SU-DHL-6 (cell line): ENCODE measurements at regions not wholly inside any gene's neighbourhood (a gene's known extent, or its start where the extent isn't known, plus 50 kb on each side); places are given as distances from the start of the nearest gene placed in this dataset.

Experiments used
- H2AFZ ChIP-seq: fragments of 200-600 bp; sonication (generic); 2 replicates; pipeline ENCODE4 v1.6.1; 2014; ENCODE audit warnings: low read depth, mild to moderate bottlenecking, moderate library complexity, mixed read lengths, antibody characterized with exemption, low read length; ENCODE audit not compliant: severe bottlenecking
- H3F3A ChIP-seq: fragments of 200-600 bp; shearing (Covaris generic); 2 replicates; pipeline ENCODE4 v1.6.0; 2016; ENCODE audit warnings: antibody characterized with exemption, mild to moderate bottlenecking; ENCODE audit not compliant: insufficient read depth
- H3K27ac ChIP-seq: fragments of 200-600 bp; sonication (generic); 2 replicates; pipeline ENCODE4 v1.5.1; 2016; ENCODE audit warnings: low read depth, mild to moderate bottlenecking, low read length, moderate library complexity, mixed read lengths
- H3K27me3 ChIP-seq: fragments of 200-600 bp; sonication (generic), shearing (Covaris generic); 2 replicates; pipeline ENCODE4 v1.6.0; 2014; ENCODE audit warnings: mild to moderate bottlenecking, low read length
- H3K36me3 ChIP-seq: fragments of 200-600 bp; sonication (generic); 2 replicates; pipeline ENCODE4 v1.6.1; 2014; ENCODE audit warnings: mild to moderate bottlenecking, low read length, mixed read lengths
- H3K4me2 ChIP-seq: fragments of 300-600, 200-600 bp; shearing (Covaris generic), sonication (generic); 2 replicates; pipeline ENCODE4 v1.6.0; 2014; ENCODE audit warnings: low read length, low read depth, mild to moderate bottlenecking; ENCODE audit not compliant: poor library complexity, severe bottlenecking
- H3K4me3 ChIP-seq: fragments of 200-600 bp; sonication (generic); 2 replicates; pipeline ENCODE4 v1.5.1; 2014; ENCODE audit warnings: antibody characterized with exemption, low read length, mild to moderate bottlenecking, mixed read lengths; ENCODE audit not compliant: insufficient read depth, poor library complexity, severe bottlenecking
- H3K79me2 ChIP-seq: fragments of 200-600 bp; sonication (generic); 2 replicates; pipeline ENCODE4 v1.6.1; 2014; ENCODE audit warnings: mild to moderate bottlenecking, low read length, moderate library complexity; ENCODE audit not compliant: insufficient read depth
- H3K9ac ChIP-seq: fragments of 200-600 bp; sonication (generic); 2 replicates; pipeline ENCODE4 v1.7.0; 2014; ENCODE audit warnings: mild to moderate bottlenecking, low read length
- H3K9me2 ChIP-seq: fragments of 200-600 bp; sonication (generic); replicated peaks from 2 replicates; pipeline ENCODE4 v1.6.1; 2014; ENCODE audit warnings: low read length; ENCODE audit not compliant: insufficient read depth
- H3K9me3 ChIP-seq: fragments of 200-600 bp; sonication (generic); 2 replicates; pipeline ENCODE4 v1.6.1; 2014; ENCODE audit warnings: low read length, mixed read lengths; ENCODE audit not compliant: insufficient read depth
- H4K20me1 ChIP-seq: fragments of 200-600 bp; sonication (generic); 2 replicates; pipeline ENCODE4 v1.6.1; 2014; ENCODE audit warnings: low read depth, mild to moderate bottlenecking, antibody characterized with exemption, low read length, moderate library complexity, mixed read lengths
- EZH2phosphoT487 ChIP-seq: fragments of 200-600 bp; sonication (generic), shearing (Covaris generic); conservative IDR thresholded peaks from 2 replicates; pipeline ENCODE4 v1.6.1; 2018; ENCODE audit warnings: mild to moderate bottlenecking, antibody characterized with exemption, low read length, moderate library complexity, mixed read lengths
- TF ChIP-seq, protein P1 (sequence below): fragments of 200-600 bp; sonication (generic); IDR thresholded peaks from one replicate; pipeline ENCODE4 v1.5.1; 2017; ENCODE audit warnings: antibody characterized with exemption, mild to moderate bottlenecking, low read length, moderate library complexity; ENCODE audit not compliant: insufficient read depth, poor library complexity, severe bottlenecking

DNA sequence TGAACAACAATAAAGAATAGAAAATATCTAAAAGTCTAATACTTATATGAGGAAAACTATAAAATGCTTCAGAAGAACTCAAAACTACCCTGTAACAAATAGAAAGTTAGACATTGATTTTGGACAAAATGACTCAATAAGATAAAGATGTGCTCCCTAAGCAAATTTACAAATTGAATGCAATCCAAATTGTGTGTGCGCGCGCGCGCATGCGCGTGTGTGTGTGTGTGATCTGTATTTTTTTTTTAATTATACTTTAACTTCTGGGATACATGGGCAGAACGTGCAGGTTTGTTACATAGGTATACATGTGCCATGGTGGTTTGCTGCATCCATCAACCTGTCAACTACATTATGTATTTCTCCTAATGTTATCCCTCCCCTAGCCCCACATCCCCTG is 320.8 kb upstream of the INTU start:
- Histone ChIP-seq H3K4me3 (no peak overlapping the region), H3K4me2 (no peak overlapping the region), H3F3A (no peaks in the 10 kb centered on the region), H4K20me1 (no peaks in the 10 kb centered on the region), H3K36me3 (no peaks in the 10 kb centered on the region), H3K9ac (no peak overlapping the region), H2AFZ (no peak overlapping the region), H3K9me3 (no peaks in the 10 kb centered on the region), H3K27ac (no peak overlapping the region), H3K79me2 (no peaks in the 10 kb centered on the region), H3K9me2 (no peaks in the 10 kb centered on the region), H3K27me3 (no peaks in the 10 kb centered on the region)
- no peak for TF ChIP-seq EZH2phosphoT487
- TF ChIP-seq, protein P1, sequence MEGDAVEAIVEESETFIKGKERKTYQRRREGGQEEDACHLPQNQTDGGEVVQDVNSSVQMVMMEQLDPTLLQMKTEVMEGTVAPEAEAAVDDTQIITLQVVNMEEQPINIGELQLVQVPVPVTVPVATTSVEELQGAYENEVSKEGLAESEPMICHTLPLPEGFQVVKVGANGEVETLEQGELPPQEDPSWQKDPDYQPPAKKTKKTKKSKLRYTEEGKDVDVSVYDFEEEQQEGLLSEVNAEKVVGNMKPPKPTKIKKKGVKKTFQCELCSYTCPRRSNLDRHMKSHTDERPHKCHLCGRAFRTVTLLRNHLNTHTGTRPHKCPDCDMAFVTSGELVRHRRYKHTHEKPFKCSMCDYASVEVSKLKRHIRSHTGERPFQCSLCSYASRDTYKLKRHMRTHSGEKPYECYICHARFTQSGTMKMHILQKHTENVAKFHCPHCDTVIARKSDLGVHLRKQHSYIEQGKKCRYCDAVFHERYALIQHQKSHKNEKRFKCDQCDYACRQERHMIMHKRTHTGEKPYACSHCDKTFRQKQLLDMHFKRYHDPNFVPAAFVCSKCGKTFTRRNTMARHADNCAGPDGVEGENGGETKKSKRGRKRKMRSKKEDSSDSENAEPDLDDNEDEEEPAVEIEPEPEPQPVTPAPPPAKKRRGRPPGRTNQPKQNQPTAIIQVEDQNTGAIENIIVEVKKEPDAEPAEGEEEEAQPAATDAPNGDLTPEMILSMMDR, result no peak

DNA sequence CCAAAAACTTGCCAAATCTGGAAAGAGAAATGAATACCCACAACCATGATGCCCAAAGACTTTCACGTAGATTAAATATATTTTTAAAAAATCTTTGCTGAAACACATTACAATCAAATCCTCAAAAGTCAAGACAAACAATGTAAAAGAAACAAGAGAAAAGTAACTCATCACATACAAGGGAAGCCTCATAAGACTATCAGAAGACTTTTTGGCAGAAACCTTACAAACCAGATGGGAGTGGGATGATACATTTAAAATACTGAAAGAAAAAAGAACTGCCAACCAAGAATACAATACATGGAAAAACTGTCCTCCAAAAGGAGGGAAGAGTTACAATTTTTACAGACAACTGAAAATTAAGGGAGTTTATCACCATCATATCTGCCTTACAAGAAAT is 319.0 kb upstream of the INTU start:
- Histone ChIP-seq H3K27me3 (no peaks in the 10 kb centered on the region), H3K9me3 (no peaks in the 10 kb centered on the region)
- no peak for TF ChIP-seq EZH2phosphoT487
- TF ChIP-seq, protein P1, result no peak

DNA sequence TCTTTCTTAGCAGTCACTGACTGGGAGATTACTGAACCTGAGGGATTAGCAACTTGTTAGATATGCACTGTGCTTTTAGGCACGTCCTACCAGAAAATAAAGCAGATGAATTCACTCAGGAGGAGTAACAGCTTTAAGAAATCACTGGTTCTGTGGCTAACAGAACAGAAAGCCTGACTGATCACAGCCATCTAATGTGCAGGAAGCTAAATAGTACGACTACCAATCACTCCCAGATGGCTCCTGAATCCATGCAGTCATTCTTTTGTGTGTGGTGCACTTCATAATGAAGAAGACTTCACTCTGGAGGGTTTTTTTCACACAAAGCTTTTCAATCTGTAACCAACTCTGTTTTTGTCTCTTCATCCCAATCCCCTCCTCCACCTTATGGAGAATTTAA is 305.3 kb upstream of the INTU start:
- Histone ChIP-seq H3K9me3 (no peaks in the 10 kb centered on the region), H3K4me3 (no peak overlapping the region), H3K4me2 (no peak overlapping the region), H2AFZ (no peak overlapping the region), H3K9ac (no peak overlapping the region), H3K27ac (no peak overlapping the region), H4K20me1 (no peaks in the 10 kb centered on the region), H3F3A (no peaks in the 10 kb centered on the region), H3K79me2 (no peaks in the 10 kb centered on the region), H3K27me3 (no peaks in the 10 kb centered on the region), H3K36me3 (no peaks in the 10 kb centered on the region), H3K9me2 (no peaks in the 10 kb centered on the region)
- TF ChIP-seq, protein P1, result no peak
- TF ChIP-seq EZH2phosphoT487, result no peak

More for the DNA sequence above, 319.0 kb upstream of the INTU start:
- no peaks in the 10 kb centered on the region for H3F3A ChIP-seq
- H3K4me2 ChIP-seq, result no peak overlapping the region
- H2AFZ ChIP-seq, result no peak overlapping the region
- H3K9me2 ChIP-seq, result no peaks in the 10 kb centered on the region
- no peak overlapping the region for H3K4me3 ChIP-seq
- H3K36me3 ChIP-seq, result no peaks in the 10 kb centered on the region
- H4K20me1 ChIP-seq, result no peaks in the 10 kb centered on the region
- no peak overlapping the region for H3K27ac ChIP-seq
- no peak overlapping the region for H3K9ac ChIP-seq
- H3K79me2 ChIP-seq, result no peaks in the 10 kb centered on the region
